Mesenchymal stem cell (in vitro differentiated cells and primary cell): ENCODE measurements at regions not wholly inside any gene's neighbourhood (a gene's known extent, or its start where the extent isn't known, plus 50 kb on each side); places are given as distances from the start of the nearest gene placed in this dataset.

Experiments used
- DNase-seq: peaks from one replicate; pipeline ENCODE4 v3.0.0-alpha.2; 2013
- H2AFZ ChIP-seq: one replicate; pipeline ENCODE4 v1.6.1; 2013; ENCODE audit warnings: low read depth, mild to moderate bottlenecking, control low read depth, inconsistent platforms, low read length, moderate library complexity
- H2AK5ac ChIP-seq: 2 replicates; pipeline ENCODE4 v1.6.1; 2013; ENCODE audit warnings: low read length, moderate library complexity, mild to moderate bottlenecking, inconsistent platforms; ENCODE audit not compliant: severe bottlenecking
- H2BK120ac ChIP-seq: one replicate; pipeline ENCODE4 v1.6.1; 2013; ENCODE audit warnings: low read depth, mild to moderate bottlenecking, inconsistent platforms, low read length, moderate library complexity
- H2BK12ac ChIP-seq, 2 experiments: one replicate each; pipeline ENCODE4 v1.6.1; 2013; ENCODE audit warnings: inconsistent platforms in 2 of 2, low read length in 2 of 2, mild to moderate bottlenecking in 2 of 2, moderate library complexity in 2 of 2, control low read depth in 1 of 2
- H2BK15ac ChIP-seq: one replicate; pipeline ENCODE4 v1.6.1; 2013; ENCODE audit warnings: mild to moderate bottlenecking, low read depth, inconsistent platforms; ENCODE audit not compliant: poor library complexity, severe bottlenecking
- H2BK5ac ChIP-seq: 2 replicates; pipeline ENCODE4 v1.6.1; 2013; ENCODE audit warnings: low read depth, mild to moderate bottlenecking, low read length, control low read depth, inconsistent platforms; ENCODE audit not compliant: poor library complexity, severe bottlenecking
- H3K14ac ChIP-seq, 2 experiments: one replicate each; pipeline ENCODE4 v1.6.1; 2013; ENCODE audit warnings: inconsistent platforms in 2 of 2, low read length in 2 of 2, control low read depth in 1 of 2, mild to moderate bottlenecking in 1 of 2, moderate library complexity in 1 of 2
- H3K18ac ChIP-seq, 2 experiments: one replicate each; pipeline ENCODE4 v1.6.1; 2013; ENCODE audit warnings: inconsistent platforms in 2 of 2, low read length in 2 of 2, control low read depth in 1 of 2, low read depth in 1 of 2, mild to moderate bottlenecking in 1 of 2
- H3K23ac ChIP-seq, 2 experiments: one replicate each; pipeline ENCODE4 v1.6.1; 2013; ENCODE audit warnings: inconsistent platforms in 2 of 2, low read length in 2 of 2, mild to moderate bottlenecking in 2 of 2, moderate library complexity in 2 of 2, control low read depth in 1 of 2
- H3K27ac ChIP-seq: 2 replicates; pipeline ENCODE4 v1.5.1; 2013; ENCODE audit warnings: mild to moderate bottlenecking, moderate library complexity, low read length, control low read depth, inconsistent platforms; ENCODE audit not compliant: poor library complexity, severe bottlenecking
- H3K27me3 ChIP-seq, 2 experiments: 2 replicates each; pipeline versions ENCODE4 v1.6.1 to v1.7.0; 2013; ENCODE audit warnings: low read length in 2 of 2, mild to moderate bottlenecking in 2 of 2, moderate library complexity in 2 of 2, control low read depth in 1 of 2, inconsistent platforms in 1 of 2; ENCODE audit not compliant: control insufficient read depth in 1 of 2, insufficient read depth in 1 of 2
- H3K36me3 ChIP-seq, 2 experiments: 2 replicates each; pipeline versions ENCODE4 v1.6.1 to v1.7.0; 2013; ENCODE audit warnings: low read length in 2 of 2, control low read depth in 1 of 2, inconsistent platforms in 1 of 2, low read depth in 1 of 2, mild to moderate bottlenecking in 1 of 2; ENCODE audit not compliant: insufficient read depth in 2 of 2, control insufficient read depth in 1 of 2
- H3K4ac ChIP-seq, 2 experiments: one replicate each; pipeline ENCODE4 v1.6.1; 2013; ENCODE audit warnings: inconsistent platforms in 2 of 2, low read length in 2 of 2, mild to moderate bottlenecking in 2 of 2, moderate library complexity in 2 of 2, control low read depth in 1 of 2, low read depth in 1 of 2
- H3K4me1 ChIP-seq: 2 replicates; pipeline ENCODE4 v1.6.1; 2013; ENCODE audit warnings: low read depth, low read length, control low read depth; ENCODE audit not compliant: control insufficient read depth, insufficient read depth
- H3K4me2 ChIP-seq: 2 replicates; pipeline ENCODE4 v1.6.1; 2013; ENCODE audit warnings: low read length, mild to moderate bottlenecking, inconsistent platforms; ENCODE audit not compliant: poor library complexity, severe bottlenecking
- H3K4me3 ChIP-seq, 2 experiments: 2 replicates each; pipeline versions ENCODE4 v1.5.1 to v1.7.0; 2013; ENCODE audit warnings: low read length in 2 of 2, mild to moderate bottlenecking in 2 of 2, control low read depth in 1 of 2, low read depth in 1 of 2; ENCODE audit not compliant: insufficient read depth in 1 of 2
- H3K79me1 ChIP-seq: replicated peaks from 2 replicates; pipeline ENCODE4 v1.6.1; 2013; ENCODE audit warnings: mild to moderate bottlenecking, control low read depth, low read length, inconsistent platforms; ENCODE audit not compliant: poor library complexity, severe bottlenecking
- H3K9ac ChIP-seq: 2 replicates; pipeline ENCODE4 v1.7.0; 2013; ENCODE audit warnings: mild to moderate bottlenecking, low read length, moderate library complexity
- H3K9me3 ChIP-seq: 2 replicates; pipeline ENCODE4 v1.7.0; 2013; ENCODE audit warnings: mild to moderate bottlenecking, low read length; ENCODE audit not compliant: control insufficient read depth
- H4K8ac ChIP-seq: one replicate; pipeline ENCODE4 v1.6.1; 2013; ENCODE audit warnings: inconsistent platforms, mild to moderate bottlenecking, low read length, moderate library complexity
- H4K91ac ChIP-seq: one replicate; pipeline ENCODE4 v1.6.1; 2013; ENCODE audit warnings: mild to moderate bottlenecking, low read length, inconsistent platforms
- WGBS: methylation state at CpG from one replicate; pipeline ENCODE4 v1.1.7; 2013; ENCODE audit warnings: mixed read lengths; 5-methylcytosine and 5-hydroxymethylcytosine counted together

DNA sequence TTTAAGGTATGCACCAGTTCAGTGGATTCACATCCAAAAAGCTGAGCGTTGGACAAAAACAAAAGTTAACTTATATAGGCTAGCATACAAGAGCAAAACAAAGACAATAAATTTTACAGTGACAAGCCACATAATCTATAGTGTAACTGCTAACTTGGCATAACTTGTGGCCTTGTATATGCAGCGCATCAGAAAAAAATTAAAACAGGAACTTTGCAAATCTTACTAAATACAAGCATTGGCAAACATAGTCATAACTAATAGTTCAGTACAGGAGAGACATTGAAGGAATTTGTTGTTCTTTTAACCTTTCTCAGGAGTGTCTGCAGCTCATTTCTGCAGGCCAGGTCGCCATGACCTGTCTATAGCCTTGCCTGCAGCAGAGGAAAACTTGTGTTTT, 54.6 kb downstream of the OR10H4 start:
- Histone ChIP-seq H3K27me3 (no peaks in the 10 kb centered on the region), H4K8ac (no peak overlapping the region), H3K27ac (no peak overlapping the region), H4K91ac (no peak overlapping the region), H2BK15ac (no peak overlapping the region), H3K4ac (no peak overlapping the region), H3K4me1 (no peaks in the 10 kb centered on the region), H3K9me3 (no peaks in the 10 kb centered on the region), H2BK120ac (no peak overlapping the region), H3K79me1 (no peaks in the 10 kb centered on the region), H3K4me2 (no peak overlapping the region), H3K18ac (no peak overlapping the region), H2AK5ac (no peak overlapping the region), H3K9ac (no peak overlapping the region), H2AFZ (no peak overlapping the region), H2BK5ac (no peak overlapping the region), H2BK12ac (no peak overlapping the region), H3K14ac (no peak overlapping the region), H3K36me3 (no peaks in the 10 kb centered on the region), H3K4me3 (no peak overlapping the region), H3K23ac (no peak overlapping the region)
- no peak for DNase-seq
- WGBS = 63% methylated on average over 3 of the region's 3 CpGs

DNA sequence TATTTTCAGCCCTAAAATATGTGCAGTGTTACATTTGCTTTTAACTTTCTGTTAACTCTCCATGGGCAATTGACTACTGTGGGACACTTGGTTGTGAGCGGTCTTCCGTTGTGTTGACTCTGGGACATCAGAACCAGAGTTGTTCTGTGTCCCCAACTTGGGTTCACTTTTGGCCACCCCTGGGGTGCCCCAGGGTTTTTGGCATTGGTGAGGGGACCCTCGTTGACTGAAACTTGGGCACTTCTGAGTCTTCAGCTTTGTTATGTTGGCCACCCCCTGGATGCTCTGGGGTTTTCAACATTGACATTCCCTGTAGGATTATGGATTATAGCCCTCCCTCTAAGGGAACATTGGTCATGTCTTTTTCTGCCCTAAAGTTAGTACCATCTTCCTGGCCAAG, 57.1 kb downstream of the OR10H4 start:
- no peak overlapping the region for H4K8ac ChIP-seq

DNA sequence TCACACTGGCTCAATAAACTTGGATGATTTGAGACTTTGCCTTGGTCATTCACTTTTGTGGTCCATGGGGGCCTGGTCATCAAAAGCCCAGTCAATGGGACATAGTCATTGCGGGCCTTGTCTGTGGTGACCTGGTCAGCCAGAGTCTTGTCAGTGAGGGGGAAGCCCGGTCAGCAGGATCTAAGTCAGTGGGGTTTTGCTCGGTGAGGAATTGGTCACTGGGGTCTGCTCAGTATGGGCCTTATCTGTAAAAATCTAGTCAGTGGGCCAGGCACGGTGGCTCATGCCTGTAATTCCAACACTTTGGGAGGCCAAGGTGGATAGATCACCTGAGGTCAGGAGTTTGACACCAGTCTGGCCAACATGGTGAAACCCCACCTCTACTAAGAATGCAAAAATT, 63.7 kb upstream of the TPM4 start:
- no peak overlapping the region for H4K91ac ChIP-seq
- H3K4me1 ChIP-seq = no peaks in the 10 kb centered on the region
- no peak overlapping the region for H4K8ac ChIP-seq
- H2BK120ac ChIP-seq = no peak overlapping the region
- WGBS = 86% methylated on average over 4 of the region's 4 CpGs
- H3K36me3 ChIP-seq = no peaks in the 10 kb centered on the region
- H3K27ac ChIP-seq = no peak overlapping the region
- H3K9ac ChIP-seq = no peak overlapping the region
- no peaks in the 10 kb centered on the region for H3K79me1 ChIP-seq
- no peak overlapping the region for H3K18ac ChIP-seq
- no peak overlapping the region for H3K14ac ChIP-seq
- H3K23ac ChIP-seq = no peak overlapping the region
- H3K9me3 ChIP-seq = no peaks in the 10 kb centered on the region
- no peak overlapping the region for H2AK5ac ChIP-seq
- no peak overlapping the region for H2BK12ac ChIP-seq
- no peak overlapping the region for H3K4ac ChIP-seq
- no peak overlapping the region for H3K4me3 ChIP-seq
- H3K4me2 ChIP-seq = no peak overlapping the region
- no peaks in the 10 kb centered on the region for H3K27me3 ChIP-seq
- no peak overlapping the region for H2BK15ac ChIP-seq
- H2AFZ ChIP-seq = no peak overlapping the region
- no peak for DNase-seq
- no peak overlapping the region for H2BK5ac ChIP-seq

More for the DNA sequence above, 57.1 kb downstream of the OR10H4 start:
- no peak overlapping the region for H3K14ac ChIP-seq
- no peaks in the 10 kb centered on the region for H3K36me3 ChIP-seq
- WGBS = 72% methylated on average over 3 of the region's 3 CpGs
- DNase-seq = no peak
- no peak overlapping the region for H3K4ac ChIP-seq
- H3K4me3 ChIP-seq = no peak overlapping the region
- no peak overlapping the region for H2BK15ac ChIP-seq
- no peaks in the 10 kb centered on the region for H3K27me3 ChIP-seq
- H3K9ac ChIP-seq = no peak overlapping the region
- H4K91ac ChIP-seq = no peak overlapping the region
- no peak overlapping the region for H2AFZ ChIP-seq
- H2BK12ac ChIP-seq = no peak overlapping the region
- no peaks in the 10 kb centered on the region for H3K79me1 ChIP-seq
- no peaks in the 10 kb centered on the region for H3K9me3 ChIP-seq
- H3K27ac ChIP-seq = no peak overlapping the region
- no peaks in the 10 kb centered on the region for H3K4me1 ChIP-seq
- H2AK5ac ChIP-seq = no peak overlapping the region
- no peak overlapping the region for H2BK120ac ChIP-seq
- no peak overlapping the region for H3K4me2 ChIP-seq
- H2BK5ac ChIP-seq = no peak overlapping the region
- H3K23ac ChIP-seq = no peak overlapping the region
- H3K18ac ChIP-seq = no peak overlapping the region

DNA sequence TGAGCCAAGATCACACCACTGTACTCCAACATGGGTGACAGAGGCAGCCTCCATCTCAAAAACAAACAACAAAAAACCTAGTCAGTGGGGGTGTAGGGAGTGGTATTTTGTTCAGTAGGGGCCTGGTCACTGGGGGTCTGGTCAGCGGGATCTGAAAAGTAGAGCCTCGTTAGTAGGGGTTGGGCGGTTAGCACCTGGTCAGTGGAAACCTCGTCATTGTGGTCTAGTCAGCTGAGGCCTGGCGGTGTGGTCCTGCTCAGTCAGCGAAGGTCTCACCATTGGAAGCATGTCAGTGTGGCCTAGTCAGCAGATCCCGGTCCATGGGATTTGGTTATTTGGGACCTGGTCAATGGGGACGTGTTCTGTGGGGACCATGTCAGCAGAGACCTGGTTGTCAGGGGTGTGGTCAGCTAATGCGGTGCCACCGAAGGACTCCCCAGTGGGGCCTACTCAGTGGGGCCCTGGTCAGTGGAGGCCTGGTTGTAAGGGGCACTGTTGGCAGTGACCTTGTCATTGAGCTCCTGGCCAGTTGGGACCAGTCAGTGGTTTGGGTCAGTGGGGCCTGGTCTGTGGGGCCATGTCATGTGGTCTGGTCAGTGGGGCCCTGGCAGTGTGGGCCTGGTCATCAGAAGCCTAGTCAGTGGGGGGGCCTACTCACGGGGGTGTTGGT, 63.0 kb upstream of the TPM4 start:
- H3K27ac ChIP-seq = no peak overlapping the region
- H2BK120ac ChIP-seq = no peak overlapping the region
- no peak overlapping the region for H2AFZ ChIP-seq
- no peak overlapping the region for H3K4me3 ChIP-seq
- H3K14ac ChIP-seq = no peak overlapping the region
- H2BK12ac ChIP-seq = no peak overlapping the region
- H3K79me1 ChIP-seq = no peaks in the 10 kb centered on the region
- H3K9me3 ChIP-seq = no peaks in the 10 kb centered on the region
- H3K4me1 ChIP-seq = no peaks in the 10 kb centered on the region
- no peak overlapping the region for H3K9ac ChIP-seq
- H3K4ac ChIP-seq = no peak overlapping the region
- H2BK5ac ChIP-seq = no peak overlapping the region
- H3K4me2 ChIP-seq = no peak overlapping the region
- no peak for DNase-seq
- H4K8ac ChIP-seq = no peak overlapping the region
- no peaks in the 10 kb centered on the region for H3K27me3 ChIP-seq
- H3K23ac ChIP-seq = no peak overlapping the region
- no peak overlapping the region for H2BK15ac ChIP-seq
- H3K36me3 ChIP-seq = no peaks in the 10 kb centered on the region
- H4K91ac ChIP-seq = no peak overlapping the region
- 87% methylated on average over 11 of the region's 11 CpGs for WGBS
- no peak overlapping the region for H3K18ac ChIP-seq
- H2AK5ac ChIP-seq = no peak overlapping the region
